ENCODE measurements at regions not wholly inside any gene's neighbourhood (a gene's known extent, or its start where the extent isn't known, plus 50 kb on each side); places are given as distances from the start of the nearest gene placed in this dataset.

DNA sequence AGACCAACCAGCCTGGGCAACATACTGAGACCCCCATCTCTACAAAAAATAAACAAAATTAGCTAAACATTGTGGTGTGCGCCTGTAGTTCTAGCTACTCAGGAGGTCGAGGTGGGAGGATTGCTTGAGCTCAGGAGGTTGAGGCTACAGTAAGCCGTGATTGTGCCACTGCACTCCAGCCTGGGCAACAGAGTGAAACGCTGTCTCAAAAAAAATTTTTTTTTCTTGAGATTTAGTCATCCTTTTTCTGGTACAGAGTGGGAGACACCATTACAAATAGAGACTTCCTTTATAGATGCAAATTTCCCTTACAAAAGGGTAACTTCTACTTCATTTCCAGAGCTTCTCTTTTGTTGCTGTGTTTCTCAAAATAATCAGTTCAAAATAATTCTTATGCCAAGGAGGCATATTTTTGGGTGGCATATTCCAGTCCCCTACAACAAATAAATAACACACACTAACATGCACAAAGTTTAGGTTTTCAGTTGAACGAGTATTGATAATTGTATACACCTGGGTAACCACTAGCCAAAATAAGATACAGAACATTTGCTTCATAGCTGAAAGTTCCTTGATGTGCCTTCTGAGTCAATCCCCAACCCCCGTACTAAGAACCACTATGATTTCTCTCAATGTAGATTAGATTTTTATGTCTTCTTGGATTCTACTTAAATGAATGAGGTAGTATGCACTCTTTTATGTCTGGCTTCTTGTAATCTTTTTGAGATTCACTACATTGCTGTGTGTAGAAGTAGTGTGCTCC, 248.9 kb upstream of the PROK2 start:
- ChIA-PET CTCF (no interaction called here), POLR2A (no interaction called here)
- Histone ChIP-seq H3K27me3 (ENCODE audit: control insufficient read depth, insufficient read depth, low read length) (no peaks in the 10 kb centered on the region), H3K27ac (ENCODE audit: low read length) (no peak overlapping the region), H3K9me3 (ENCODE audit: control insufficient read depth, insufficient read depth, low read depth, low read length) (no peaks in the 10 kb centered on the region), H3K4me3 (ENCODE audit: low read depth in 2 of 2, low read length in 2 of 2) (no peak overlapping the region), H3K36me3 (ENCODE audit: control insufficient read depth, insufficient read depth, low read length) (no peaks in the 10 kb centered on the region), H3K4me1 (ENCODE audit: control insufficient read depth, insufficient read depth, low read length) (no peaks in the 10 kb centered on the region)
- BruUV-seq (replicated peaks), result no TSS peak
- DNase-seq (ENCODE audit: low read depth, low spot score) (no peak), ATAC-seq (no peak)
- in situ Hi-C loops (cut with HindIII; ENCODE audit: low pct_unique_long_range_greater_than_20kb, low sequenced_read_pairs), result no loop called here
- TF ChIP-seq, protein P1, sequence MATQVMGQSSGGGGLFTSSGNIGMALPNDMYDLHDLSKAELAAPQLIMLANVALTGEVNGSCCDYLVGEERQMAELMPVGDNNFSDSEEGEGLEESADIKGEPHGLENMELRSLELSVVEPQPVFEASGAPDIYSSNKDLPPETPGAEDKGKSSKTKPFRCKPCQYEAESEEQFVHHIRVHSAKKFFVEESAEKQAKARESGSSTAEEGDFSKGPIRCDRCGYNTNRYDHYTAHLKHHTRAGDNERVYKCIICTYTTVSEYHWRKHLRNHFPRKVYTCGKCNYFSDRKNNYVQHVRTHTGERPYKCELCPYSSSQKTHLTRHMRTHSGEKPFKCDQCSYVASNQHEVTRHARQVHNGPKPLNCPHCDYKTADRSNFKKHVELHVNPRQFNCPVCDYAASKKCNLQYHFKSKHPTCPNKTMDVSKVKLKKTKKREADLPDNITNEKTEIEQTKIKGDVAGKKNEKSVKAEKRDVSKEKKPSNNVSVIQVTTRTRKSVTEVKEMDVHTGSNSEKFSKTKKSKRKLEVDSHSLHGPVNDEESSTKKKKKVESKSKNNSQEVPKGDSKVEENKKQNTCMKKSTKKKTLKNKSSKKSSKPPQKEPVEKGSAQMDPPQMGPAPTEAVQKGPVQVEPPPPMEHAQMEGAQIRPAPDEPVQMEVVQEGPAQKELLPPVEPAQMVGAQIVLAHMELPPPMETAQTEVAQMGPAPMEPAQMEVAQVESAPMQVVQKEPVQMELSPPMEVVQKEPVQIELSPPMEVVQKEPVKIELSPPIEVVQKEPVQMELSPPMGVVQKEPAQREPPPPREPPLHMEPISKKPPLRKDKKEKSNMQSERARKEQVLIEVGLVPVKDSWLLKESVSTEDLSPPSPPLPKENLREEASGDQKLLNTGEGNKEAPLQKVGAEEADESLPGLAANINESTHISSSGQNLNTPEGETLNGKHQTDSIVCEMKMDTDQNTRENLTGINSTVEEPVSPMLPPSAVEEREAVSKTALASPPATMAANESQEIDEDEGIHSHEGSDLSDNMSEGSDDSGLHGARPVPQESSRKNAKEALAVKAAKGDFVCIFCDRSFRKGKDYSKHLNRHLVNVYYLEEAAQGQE (IDR thresholded peaks at IDR 0.05; ENCODE audit: insufficient read depth in 1 of 2, low read depth in 2 of 2, low read length in 1 of 2), result no peak
- TF ChIP-seq SIN3A (IDR thresholded peaks at IDR 0.05; ENCODE audit: borderline replicate concordance, insufficient read depth, low read depth, low read length), result no peak
- TF ChIP-seq POLR2AphosphoS5 (IDR thresholded peaks at IDR 0.05; ENCODE audit: low read depth, low read length), result no peak
- TF ChIP-seq TCF7L2 (IDR thresholded peaks at IDR 0.05; ENCODE audit: low read depth, low read length), result no peak
- TF ChIP-seq, protein P2, sequence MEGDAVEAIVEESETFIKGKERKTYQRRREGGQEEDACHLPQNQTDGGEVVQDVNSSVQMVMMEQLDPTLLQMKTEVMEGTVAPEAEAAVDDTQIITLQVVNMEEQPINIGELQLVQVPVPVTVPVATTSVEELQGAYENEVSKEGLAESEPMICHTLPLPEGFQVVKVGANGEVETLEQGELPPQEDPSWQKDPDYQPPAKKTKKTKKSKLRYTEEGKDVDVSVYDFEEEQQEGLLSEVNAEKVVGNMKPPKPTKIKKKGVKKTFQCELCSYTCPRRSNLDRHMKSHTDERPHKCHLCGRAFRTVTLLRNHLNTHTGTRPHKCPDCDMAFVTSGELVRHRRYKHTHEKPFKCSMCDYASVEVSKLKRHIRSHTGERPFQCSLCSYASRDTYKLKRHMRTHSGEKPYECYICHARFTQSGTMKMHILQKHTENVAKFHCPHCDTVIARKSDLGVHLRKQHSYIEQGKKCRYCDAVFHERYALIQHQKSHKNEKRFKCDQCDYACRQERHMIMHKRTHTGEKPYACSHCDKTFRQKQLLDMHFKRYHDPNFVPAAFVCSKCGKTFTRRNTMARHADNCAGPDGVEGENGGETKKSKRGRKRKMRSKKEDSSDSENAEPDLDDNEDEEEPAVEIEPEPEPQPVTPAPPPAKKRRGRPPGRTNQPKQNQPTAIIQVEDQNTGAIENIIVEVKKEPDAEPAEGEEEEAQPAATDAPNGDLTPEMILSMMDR (IDR thresholded peaks at IDR 0.05), result no peak
- intact Hi-C loops (cut with micrococcal nuclease; ENCODE audit: unreplicated experiment), result no loop called here

GRCh38 chr3:72032441-72033135, 247.6 kb upstream of the PROK2 start:
- in situ Hi-C loops (cut with HindIII; ENCODE audit: low pct_unique_long_range_greater_than_20kb, low sequenced_read_pairs), result no loop called here
- no peak for DNase-seq (ENCODE audit: low read depth, low spot score)
- Histone ChIP-seq H3K9me3 (ENCODE audit: control insufficient read depth, insufficient read depth, low read depth, low read length) (no peaks in the 10 kb centered on the region), H3K36me3 (ENCODE audit: control insufficient read depth, insufficient read depth, low read length) (no peaks in the 10 kb centered on the region), H3K27me3 (ENCODE audit: control insufficient read depth, insufficient read depth, low read length) (no peaks in the 10 kb centered on the region), H3K4me3 (ENCODE audit: low read depth in 2 of 2, low read length in 2 of 2) (no peak overlapping the region), H3K27ac (ENCODE audit: low read length) (no peak overlapping the region), H3K4me1 (ENCODE audit: control insufficient read depth, insufficient read depth, low read length) (no peaks in the 10 kb centered on the region)
- intact Hi-C loops (cut with micrococcal nuclease; ENCODE audit: unreplicated experiment), result no loop called here
- ATAC-seq, result no peak
- POLR2A ChIA-PET, result no interaction called here
- no peak for TF ChIP-seq POLR2AphosphoS5 (IDR thresholded peaks at IDR 0.05; ENCODE audit: low read depth, low read length)
- TF ChIP-seq SIN3A (IDR thresholded peaks at IDR 0.05; ENCODE audit: borderline replicate concordance, insufficient read depth, low read depth, low read length), result no peak
- TF ChIP-seq, protein P1 (IDR thresholded peaks at IDR 0.05; ENCODE audit: insufficient read depth in 1 of 2, low read depth in 2 of 2, low read length in 1 of 2), result no peak
- no peak for TF ChIP-seq TCF7L2 (IDR thresholded peaks at IDR 0.05; ENCODE audit: low read depth, low read length)
- TF ChIP-seq, protein P2 (IDR thresholded peaks at IDR 0.05), result no peak
- BruUV-seq (replicated peaks), result no TSS peak
- CTCF ChIA-PET, result no interaction called here
